H1 (cell line): ENCODE measurements at regions not wholly inside any gene's neighbourhood (a gene's known extent, or its start where the extent isn't known, plus 50 kb on each side); places are given as distances from the start of the nearest gene placed in this dataset.

Experiments used
- CTCF ChIA-PET: fragments of 300-600 bp; sonication (Branson Sonifier 250); formaldehyde crosslinking; loops from one replicate; lab custom pipeline; 2021; ENCODE audit not compliant: partially characterized antibody; lab: Charles Lee
- POLR2A ChIA-PET: fragments of 300-600 bp; sonication (Branson Sonifier 250); formaldehyde crosslinking; loops from one replicate; lab custom pipeline; 2021; ENCODE audit warnings: inconsistent platforms; ENCODE audit not compliant: partially characterized antibody; lab: Charles Lee
- DNase-seq, 2 experiments: peaks; one replicate each; pipeline versions ENCODE4 v3.0.0 to v3.0.0-alpha.2; 2010 to 2022; ENCODE audit warnings: low spot score in 2 of 2, low read depth in 1 of 2, mixed read lengths in 1 of 2
- FAIRE-seq: peaks from 2 replicates; lab custom pipeline; 2011; peaks lifted over from hg19 to GRCh38; lab: Jason Lieb, UNC
- H2AFZ ChIP-seq: 2 replicates; pipeline ENCODE4 v1.8.1; 2012; ENCODE audit warnings: low read length, inconsistent platforms
- H2AK5ac ChIP-seq: 2 replicates; pipeline ENCODE4 v1.6.1; 2013; ENCODE audit warnings: low read depth, low read length
- H2BK120ac ChIP-seq: replicated peaks from 2 replicates; pipeline ENCODE3; 2013; ENCODE audit warnings: low read depth, low read length, inconsistent platforms
- H2BK12ac ChIP-seq: 2 replicates; pipeline ENCODE4 v1.6.1; 2013; ENCODE audit warnings: low read depth, low read length
- H2BK15ac ChIP-seq: 2 replicates; pipeline ENCODE4 v1.6.1; 2013; ENCODE audit warnings: low read length
- H2BK20ac ChIP-seq: 2 replicates; pipeline ENCODE4 v1.6.1; 2013; ENCODE audit warnings: low read length
- H2BK5ac ChIP-seq: 2 replicates; pipeline ENCODE4 v1.6.1; 2013; ENCODE audit warnings: low read depth, low read length
- H3K14ac ChIP-seq: 2 replicates; pipeline ENCODE4 v1.6.1; 2013; ENCODE audit warnings: inconsistent platforms; ENCODE audit not compliant: insufficient read length
- H3K18ac ChIP-seq: 2 replicates; pipeline ENCODE4 v1.6.1; 2013; ENCODE audit warnings: low read length; ENCODE audit errors: extremely low read depth
- H3K23ac ChIP-seq: 2 replicates; pipeline ENCODE4 v1.6.1; 2013; ENCODE audit warnings: inconsistent platforms; ENCODE audit not compliant: insufficient read length
- H3K23me2 ChIP-seq: 2 replicates; pipeline ENCODE4 v1.6.1; 2013; ENCODE audit warnings: low read depth, low read length
- H3K27ac ChIP-seq: 2 replicates; pipeline ENCODE4 v1.6.1; 2011; ENCODE audit warnings: low read depth, low read length, inconsistent platforms
- H3K27me3 ChIP-seq, 4 experiments: replicated peaks in 1 of 4; 1 replicate in 1 of 4; 2 replicates in 3 of 4; pipeline versions ENCODE4 v1.6.1 to v1.8.1; 2011 to 2013; ENCODE audit warnings: low read length in 3 of 4, mild to moderate bottlenecking in 3 of 4, inconsistent platforms in 2 of 4, mixed read lengths in 2 of 4, moderate library complexity in 1 of 4; ENCODE audit not compliant: control insufficient read depth in 3 of 4, insufficient read depth in 3 of 4; ENCODE audit errors: extremely low read depth in 1 of 4
- H3K36me3 ChIP-seq, 4 experiments: 2 replicates each; pipeline versions ENCODE4 v1.6.1 to v1.8.1; 2011 to 2013; ENCODE audit warnings: mild to moderate bottlenecking in 4 of 4, low read length in 3 of 4, moderate library complexity in 2 of 4, control low read depth in 1 of 4, inconsistent platforms in 1 of 4; ENCODE audit not compliant: insufficient read depth in 4 of 4, control insufficient read depth in 2 of 4
- H3K4ac ChIP-seq: replicated peaks from 2 replicates; pipeline ENCODE3; 2013; ENCODE audit warnings: low read length, low read depth, mixed read lengths, inconsistent platforms; ENCODE audit not compliant: insufficient read length
- H3K4me1 ChIP-seq, 4 experiments: replicated peaks in 1 of 4; 1 replicate in 1 of 4; 2 replicates in 3 of 4; pipeline versions ENCODE4 v1.6.1 to v1.8.1; 2011 to 2013; ENCODE audit warnings: low read length in 3 of 4, inconsistent platforms in 2 of 4, mixed read lengths in 1 of 4; ENCODE audit not compliant: insufficient read depth in 4 of 4, control insufficient read depth in 3 of 4
- H3K4me2 ChIP-seq, 2 experiments: 2 replicates each; pipeline versions ENCODE4 v1.6.1 to v1.8.1; 2011 to 2013; ENCODE audit warnings: low read depth in 2 of 2, low read length in 2 of 2, control low read depth in 1 of 2, inconsistent platforms in 1 of 2, mild to moderate bottlenecking in 1 of 2; ENCODE audit not compliant: insufficient read depth in 1 of 2
- H3K4me3 ChIP-seq, 4 experiments: fragments of 200-600, 300-600 bp in 1 of 4; sonication (generic), shearing (Covaris generic), sonication (Bioruptor Twin) in 1 of 4; 2 replicates each; pipeline versions ENCODE4 v1.5.1 to v1.8.1; 2011 to 2016; ENCODE audit warnings: low read length in 4 of 4, low read depth in 3 of 4, control low read depth in 2 of 4, inconsistent platforms in 2 of 4, mild to moderate bottlenecking in 2 of 4, mixed read lengths in 1 of 4, moderate library complexity in 1 of 4; ENCODE audit not compliant: insufficient read depth in 2 of 4; ENCODE audit errors: extremely low read depth in 1 of 4
- H3K56ac ChIP-seq: replicated peaks from 2 replicates; pipeline ENCODE3; 2013; ENCODE audit warnings: low read depth, mild to moderate bottlenecking, mixed read lengths, low read length, inconsistent platforms; ENCODE audit not compliant: insufficient read length
- H3K79me1 ChIP-seq: 2 replicates; pipeline ENCODE4 v1.6.1; 2013; ENCODE audit warnings: low read depth, low read length, control low read depth
- H3K79me2 ChIP-seq, 2 experiments: 2 replicates each; pipeline versions ENCODE4 v1.6.1 to v1.8.1; 2012 to 2013; ENCODE audit warnings: low read length in 2 of 2, mild to moderate bottlenecking in 2 of 2, inconsistent platforms in 1 of 2; ENCODE audit not compliant: insufficient read depth in 2 of 2, control insufficient read depth in 1 of 2
- H3K9ac ChIP-seq, 4 experiments: replicated peaks in 1 of 4; 1 replicate in 1 of 4; 2 replicates in 3 of 4; pipeline versions ENCODE4 v1.6.1 to v1.8.1; 2011 to 2013; ENCODE audit warnings: low read depth in 3 of 4, low read length in 3 of 4, control low read depth in 2 of 4, mild to moderate bottlenecking in 2 of 4, moderate library complexity in 2 of 4, inconsistent platforms in 1 of 4; ENCODE audit errors: extremely low read depth in 1 of 4
- H3K9me3 ChIP-seq, 2 experiments: 2 replicates each; pipeline versions ENCODE4 v1.6.1 to v1.8.1; 2012 to 2013; ENCODE audit warnings: mild to moderate bottlenecking in 2 of 2, moderate library complexity in 2 of 2, control low read depth in 1 of 2, inconsistent platforms in 1 of 2, low read depth in 1 of 2, low read length in 1 of 2, mixed read lengths in 1 of 2; ENCODE audit not compliant: insufficient read depth in 2 of 2
- H4K20me1 ChIP-seq, 2 experiments: replicated peaks in 1 of 2; 2 replicates each; pipeline versions ENCODE3 to v1.8.1; 2011 to 2013; ENCODE audit warnings: inconsistent platforms in 2 of 2, low read length in 2 of 2, mild to moderate bottlenecking in 1 of 2; ENCODE audit not compliant: insufficient read depth in 2 of 2, control insufficient read depth in 1 of 2
- H4K5ac ChIP-seq: 2 replicates; pipeline ENCODE4 v1.6.1; 2013; ENCODE audit warnings: low read length, low read depth, mixed read lengths, inconsistent platforms; ENCODE audit not compliant: insufficient read length
- H4K8ac ChIP-seq: 2 replicates; pipeline ENCODE4 v1.8.0; 2013; ENCODE audit warnings: mild to moderate bottlenecking, moderate library complexity, low read length, inconsistent platforms; ENCODE audit not compliant: insufficient read depth; ENCODE audit errors: extremely low read depth
- H4K91ac ChIP-seq: replicated peaks from 2 replicates; pipeline ENCODE3; 2013; ENCODE audit warnings: low read length, mixed read lengths, inconsistent platforms; ENCODE audit not compliant: insufficient read length
- ASH2L ChIP-seq: fragments of 200-600, 300-600 bp; sonication (generic); IDR thresholded peaks from one replicate; pipeline ENCODE4 v1.7.1; 2017; ENCODE audit warnings: low read length
- BCL11A ChIP-seq, 2 experiments: IDR thresholded peaks; one replicate each; pipeline ENCODE4 v1.6.1; 2011; ENCODE audit warnings: low read depth in 2 of 2, low read length in 2 of 2, mild to moderate bottlenecking in 2 of 2
- CBX5 ChIP-seq: fragments of 300-800, 300-1000 bp; sonication (generic); IDR thresholded peaks from 2 replicates; pipeline ENCODE4 v1.7.1; 2016; ENCODE audit warnings: antibody characterized with exemption, low read length, low read depth
- KDM1A ChIP-seq: fragments of 200-600, 300-600 bp; sonication (generic); IDR thresholded peaks from 2 replicates; pipeline ENCODE4 v1.7.1; 2016; ENCODE audit warnings: mild to moderate bottlenecking, low read length, borderline replicate concordance
- MAX ChIP-seq: IDR thresholded peaks from 2 replicates; pipeline ENCODE4 v1.6.1; 2012; ENCODE audit warnings: inconsistent platforms
- RNF2 ChIP-seq: fragments of 200-900, 300-1000 bp; sonication (generic); IDR thresholded peaks from 2 replicates; pipeline ENCODE4 v1.7.1; 2016; ENCODE audit warnings: borderline replicate concordance, low read depth, mild to moderate bottlenecking, antibody characterized with exemption, low read length; ENCODE audit not compliant: poor library complexity, severe bottlenecking; ENCODE audit errors: missing control alignments
- SIRT6 ChIP-seq: IDR thresholded peaks from one replicate; pipeline ENCODE4 v1.7.1; 2012; ENCODE audit warnings: low read length, inconsistent platforms
- SP1 ChIP-seq: IDR thresholded peaks from 2 replicates; pipeline ENCODE4 v1.6.1; 2011; ENCODE audit warnings: low read depth, low read length
- WGBS, 2 experiments: shearing (Covaris generic) in 1 of 2; methylation state at CpG; one replicate each; pipeline versions ENCODE4 v1.1.6 to v1.1.7; 2013 to 2015; ENCODE audit warnings: low lambda C conversion rate in 2 of 2, mixed read lengths in 2 of 2, inconsistent platforms in 1 of 2, low coverage in 1 of 2, missing lambda C conversion rate in 1 of 2; ENCODE audit not compliant: insufficient replicate concordance in 2 of 2, insufficient coverage in 1 of 2, insufficient read length in 1 of 2; ENCODE audit errors: extremely low coverage in 1 of 2, missing lambda C conversion rate in 1 of 2; 5-methylcytosine and 5-hydroxymethylcytosine counted together

- Histone ChIP-seq H3K23ac (no peak overlapping the region), H3K27ac (no peak overlapping the region), H3K56ac (no peak overlapping the region), H4K8ac (no peak overlapping the region), H2BK120ac (no peak overlapping the region), H3K18ac (no peak overlapping the region), H2AFZ (no peak overlapping the region), H3K9ac (no peak overlapping the region), H4K5ac (no peak overlapping the region), H2BK15ac (no peak overlapping the region), H3K36me3 (no peaks in the 10 kb centered on the region), H3K79me1 (no peaks in the 10 kb centered on the region), H3K9me3 (no peaks in the 10 kb centered on the region; a peak in 1 of 4 replicates), H3K4me1 (no peaks in the 10 kb centered on the region), H2AK5ac (no peak overlapping the region), H3K23me2 (no peaks in the 10 kb centered on the region), H3K14ac (no peak overlapping the region), H3K27me3 (no peaks in the 10 kb centered on the region), H4K91ac (no peak overlapping the region), H3K4me3 (no peak overlapping the region), H3K4me2 (no peak overlapping the region), H2BK20ac (no peak overlapping the region), H3K79me2 (no peaks in the 10 kb centered on the region), H3K4ac (no peak overlapping the region), H2BK5ac (no peak overlapping the region), H2BK12ac (no peak overlapping the region), H4K20me1 (no peaks in the 10 kb centered on the region)
- WGBS, 2 experiments = 93% methylated on average over 1 of the region's 1 CpG; no CpG with 5 or more reads in 1 of the 2 experiments
- TF ChIP-seq SIRT6 (no peak), KDM1A (no peak), CBX5 (no peak), MAX (no peak), RNF2 (no peak), SP1 (no peak), BCL11A (IDR thresholded peaks at IDR 0.05; ENCODE audit: low read depth in 2 of 2, low read length in 2 of 2) (no peak), ASH2L (no peak)
- POLR2A ChIA-PET = no interaction called here
- DNase-seq = no peak
- no peak for FAIRE-seq
- CTCF ChIA-PET = no interaction called here
These were observed 416.7 kb downstream of the ARL4A start for GRCh38 chr7:13104128-13104527.
